H9 (cell line): ENCODE measurements at regions not wholly inside any gene's neighbourhood (a gene's known extent, or its start where the extent isn't known, plus 50 kb on each side); places are given as distances from the start of the nearest gene placed in this dataset.

Experiments
- DNase-seq: peaks from one replicate; pipeline ENCODE4 v3.0.0-alpha.2; 2017
- H2AFZ ChIP-seq: one replicate; pipeline ENCODE4 v1.6.1; 2013; ENCODE audit warnings: mild to moderate bottlenecking, low read length, control low read depth, moderate library complexity
- H2AK5ac ChIP-seq: 2 replicates; pipeline ENCODE4 v1.6.1; 2013; ENCODE audit warnings: low read length, control low read depth, mixed read lengths; ENCODE audit not compliant: insufficient read length
- H2BK120ac ChIP-seq: one replicate; pipeline ENCODE4 v1.6.1; 2013; ENCODE audit warnings: low read depth, mild to moderate bottlenecking, low read length, control low read depth, inconsistent platforms; ENCODE audit not compliant: poor library complexity, severe bottlenecking
- H2BK12ac ChIP-seq: 2 replicates; pipeline ENCODE4 v1.6.1; 2013; ENCODE audit warnings: low read length, control low read depth, mixed read lengths, low read depth; ENCODE audit not compliant: insufficient read length
- H2BK15ac ChIP-seq: 2 replicates; pipeline ENCODE4 v1.6.1; 2013; ENCODE audit warnings: low read depth, low read length, control low read depth
- H2BK20ac ChIP-seq: one replicate; pipeline ENCODE4 v1.6.1; 2013; ENCODE audit warnings: low read depth, mild to moderate bottlenecking, low read length, control low read depth, inconsistent platforms; ENCODE audit not compliant: poor library complexity, severe bottlenecking
- H2BK5ac ChIP-seq: 2 replicates; pipeline ENCODE4 v1.6.1; 2013; ENCODE audit warnings: low read length, control low read depth, mixed read lengths; ENCODE audit not compliant: insufficient read length
- H3K14ac ChIP-seq: 2 replicates; pipeline ENCODE4 v1.6.1; 2013; ENCODE audit warnings: low read length, control low read depth; ENCODE audit not compliant: insufficient read depth
- H3K18ac ChIP-seq: 2 replicates; pipeline ENCODE4 v1.6.1; 2013; ENCODE audit warnings: low read depth, mild to moderate bottlenecking, mixed read lengths, low read length, control low read depth; ENCODE audit not compliant: insufficient read length
- H3K23ac ChIP-seq: 2 replicates; pipeline ENCODE4 v1.6.1; 2013; ENCODE audit warnings: low read length, control low read depth, mixed read lengths, low read depth; ENCODE audit not compliant: insufficient read length
- H3K23me2 ChIP-seq: 2 replicates; pipeline ENCODE4 v1.6.1; 2013; ENCODE audit warnings: low read depth, mild to moderate bottlenecking, mixed read lengths, low read length, control low read depth; ENCODE audit not compliant: insufficient read length, poor library complexity, severe bottlenecking
- H3K27ac ChIP-seq: 2 replicates; pipeline ENCODE4 v1.5.1; 2013; ENCODE audit warnings: low read length, control low read depth, mixed read lengths, low read depth; ENCODE audit not compliant: insufficient read length
- H3K27me3 ChIP-seq: 2 replicates; pipeline ENCODE4 v1.6.1; 2013; ENCODE audit warnings: low read length, control low read depth, inconsistent platforms; ENCODE audit not compliant: insufficient read depth
- H3K4ac ChIP-seq: 2 replicates; pipeline ENCODE4 v1.6.1; 2013; ENCODE audit warnings: low read depth, mild to moderate bottlenecking, control low read depth, inconsistent platforms, low read length, moderate library complexity
- H3K4me1 ChIP-seq: 2 replicates; pipeline ENCODE4 v1.6.1; 2013; ENCODE audit warnings: low read length, control low read depth, inconsistent platforms; ENCODE audit not compliant: insufficient read depth
- H3K4me2 ChIP-seq: 2 replicates; pipeline ENCODE4 v1.6.1; 2013; ENCODE audit warnings: low read length, control low read depth, mixed read lengths; ENCODE audit not compliant: insufficient read length, insufficient read depth
- H3K56ac ChIP-seq: 2 replicates; pipeline ENCODE4 v1.6.1; 2013; ENCODE audit warnings: low read depth, mild to moderate bottlenecking, mixed read lengths, low read length, control low read depth; ENCODE audit not compliant: insufficient read length
- H3K79me1 ChIP-seq: 2 replicates; pipeline ENCODE4 v1.6.1; 2013; ENCODE audit warnings: low read depth, mild to moderate bottlenecking, moderate library complexity, low read length, control low read depth, inconsistent platforms; ENCODE audit not compliant: insufficient read depth, poor library complexity, severe bottlenecking
- H3K79me2 ChIP-seq: 2 replicates; pipeline ENCODE4 v1.6.1; 2013; ENCODE audit warnings: low read length, control low read depth, inconsistent platforms; ENCODE audit not compliant: insufficient read depth
- H3K9ac ChIP-seq: 2 replicates; pipeline ENCODE4 v1.6.1; 2013; ENCODE audit warnings: low read length, control low read depth, mixed read lengths; ENCODE audit not compliant: insufficient read length; ENCODE audit errors: extremely low read depth
- H3K9me3 ChIP-seq: one replicate; pipeline ENCODE4 v1.6.1; 2013; ENCODE audit warnings: low read depth, low read length, inconsistent platforms; ENCODE audit not compliant: control insufficient read depth
- H3T11ph ChIP-seq: one replicate; pipeline ENCODE4 v1.6.1; 2013; ENCODE audit warnings: mild to moderate bottlenecking, low read length, control low read depth, inconsistent platforms
- H4K20me1 ChIP-seq: one replicate; pipeline ENCODE4 v1.6.1; 2013; ENCODE audit not compliant: control insufficient read depth, insufficient read length, insufficient read depth
- H4K5ac ChIP-seq: 2 replicates; pipeline ENCODE4 v1.6.1; 2013; ENCODE audit warnings: low read depth, mild to moderate bottlenecking, mixed read lengths, low read length, control low read depth; ENCODE audit not compliant: insufficient read length
- H4K8ac ChIP-seq: replicated peaks from 2 replicates; pipeline ENCODE4 v1.6.1; 2013; ENCODE audit warnings: low read length, control low read depth, mixed read lengths, low read depth; ENCODE audit not compliant: insufficient read length
- H4K91ac ChIP-seq: 2 replicates; pipeline ENCODE4 v1.6.1; 2013; ENCODE audit warnings: low read depth, mild to moderate bottlenecking, moderate library complexity, mixed read lengths, low read length, control low read depth; ENCODE audit not compliant: insufficient read length
- H3K27ac Mint-ChIP-seq, 3 experiments: 2 replicates in 2 of 3; 3 replicates in 1 of 3; pipeline ENCODE4 v1.8.0; 2020 to 2021; ENCODE audit warnings: mixed read lengths in 3 of 3, mild to moderate bottlenecking in 1 of 3, moderate library complexity in 1 of 3
- H3K27me3 Mint-ChIP-seq: 2 replicates; pipeline ENCODE4 v1.8.0; 2021; ENCODE audit warnings: low read depth, mild to moderate bottlenecking, moderate library complexity, mixed read lengths
- H3K36me3 Mint-ChIP-seq, 3 experiments: 2 replicates in 2 of 3; 3 replicates in 1 of 3; pipeline ENCODE4 v1.8.0; 2020 to 2021; ENCODE audit warnings: low read depth in 3 of 3, mixed read lengths in 3 of 3; ENCODE audit not compliant: insufficient read depth in 1 of 3
- H3K4me1 Mint-ChIP-seq, 2 experiments: 2 replicates each; pipeline ENCODE4 v1.8.0; 2020; ENCODE audit warnings: mixed read lengths in 2 of 2
- H3K4me3 Mint-ChIP-seq, 2 experiments: 2 replicates in 1 of 2; 3 replicates in 1 of 2; pipeline ENCODE4 v1.8.0; 2020 to 2021; ENCODE audit warnings: mild to moderate bottlenecking in 2 of 2, mixed read lengths in 2 of 2, moderate library complexity in 1 of 2
- H3K9me3 Mint-ChIP-seq, 2 experiments: 2 replicates in 1 of 2; 3 replicates in 1 of 2; pipeline ENCODE4 v1.8.0; 2020; ENCODE audit warnings: mild to moderate bottlenecking in 2 of 2, mixed read lengths in 2 of 2, moderate library complexity in 1 of 2
- CTCF ChIP-seq: fragments of 200-600 bp; sonication (generic); conservative IDR thresholded peaks from 3 replicates; pipeline ENCODE4 v1.8.0; 2021; ENCODE audit warnings: antibody characterized with exemption, mild to moderate bottlenecking
- WGBS: extraction: QIAGEN DNeasy Blood & Tissue Kit; methylation state at CpG from one replicate; pipeline ENCODE4 v1.1.7; 2013; ENCODE audit warnings: missing lambda C conversion rate, low lambda C conversion rate, mixed read lengths; ENCODE audit not compliant: insufficient read length; ENCODE audit errors: extremely low coverage; 5-methylcytosine and 5-hydroxymethylcytosine counted together

DNA sequence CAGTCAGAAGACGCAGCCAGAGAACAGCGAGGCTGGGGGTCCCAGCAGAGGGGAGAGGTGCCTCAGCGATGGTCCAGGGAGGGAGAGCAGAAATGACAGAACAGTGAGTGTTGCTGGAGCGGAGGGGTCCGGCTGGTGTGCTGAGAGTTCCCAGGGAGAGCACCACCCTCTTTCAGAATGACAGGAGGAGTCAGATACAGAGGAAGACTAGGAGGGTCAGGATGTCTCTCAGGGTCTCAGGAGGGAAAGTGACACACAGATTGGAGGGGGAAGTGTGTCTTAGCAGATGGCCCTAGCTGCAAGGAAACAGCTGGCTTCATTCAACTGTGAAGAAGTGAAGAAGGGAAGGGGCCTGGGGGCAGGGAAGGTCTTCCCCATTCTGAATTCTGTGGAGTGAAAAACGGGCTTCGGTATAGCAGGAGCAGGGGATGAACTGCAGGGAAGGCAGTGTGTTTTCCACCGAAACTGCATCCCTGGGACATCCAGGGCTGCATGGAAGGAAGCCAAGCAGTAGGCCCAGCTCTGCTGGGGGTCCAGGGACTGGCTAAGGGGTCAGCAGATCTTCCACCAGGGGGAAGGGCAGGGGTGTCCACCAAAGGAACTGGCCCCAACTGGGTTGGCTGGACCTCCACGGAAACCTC lies 90.0 kb upstream of the OTOS start:
- no peak for TF ChIP-seq CTCF
- no peak overlapping the region for H3K27ac Mint-ChIP-seq

More for the DNA sequence above, 90.0 kb upstream of the OTOS start:
- Histone ChIP-seq H2BK20ac (no peak overlapping the region), H3K56ac (no peak overlapping the region), H3K79me2 (no peaks in the 10 kb centered on the region), H3K79me1 (no peaks in the 10 kb centered on the region), H3K9ac (no peak overlapping the region), H3K4me1 (no peaks in the 10 kb centered on the region), H2AFZ (no peak overlapping the region), H4K91ac (no peak overlapping the region), H2AK5ac (no peak overlapping the region), H4K20me1 (no peaks in the 10 kb centered on the region), H3T11ph (no peak overlapping the region), H4K8ac (no peak overlapping the region), H3K23me2 (no peaks in the 10 kb centered on the region), H3K18ac (no peak overlapping the region), H3K23ac (no peak overlapping the region), H2BK15ac (no peak overlapping the region), H3K14ac (no peak overlapping the region), H3K4ac (no peak overlapping the region), H3K27me3 (no peaks in the 10 kb centered on the region), H3K27ac (no peak overlapping the region), H2BK12ac (no peak overlapping the region), H3K9me3 (no peaks in the 10 kb centered on the region), H3K4me2 (no peak overlapping the region), H2BK5ac (no peak overlapping the region), H4K5ac (no peak overlapping the region), H2BK120ac (no peak overlapping the region)
- H3K36me3 Mint-ChIP-seq = peaks cover 0 to 8% (median 2%) of the 10 kb centered on the region in 3 experiments; a peak in 3 of 7 replicates
- H3K4me3 Mint-ChIP-seq = no peak overlapping the region
- no CpG with 5 or more reads among the region's 9 CpGs for WGBS
- peaks cover 24% of the 10 kb centered on the region for H3K27me3 Mint-ChIP-seq
- H3K9me3 Mint-ChIP-seq = peaks cover 24 to 25% of the 10 kb centered on the region in 2 experiments
- 0 out of 4 replicates have a peak, but pooled peaks cover 0 to 2% of the 10 kb centered on the region in 2 experiments for H3K4me1 Mint-ChIP-seq
- DNase-seq = no peak
